Stimulated activated CD8-positive, alpha-beta memory T cell treated with anti-CD3 and anti-CD28 coated beads, Interleukin-2, amount 100 ng/mL, for 48 hours (primary cell): ENCODE measurements at regions not wholly inside any gene's neighbourhood (a gene's known extent, or its start where the extent isn't known, plus 50 kb on each side); places are given as distances from the start of the nearest gene placed in this dataset.
"Not testable (repeated sequence)": the region's sequence is repeated elsewhere in the genome, so short reads cannot be mapped to it uniquely, and the experiment has no call there.

Source experiments
- DNase-seq, 2 donors: peaks; one replicate each; pipeline ENCODE4 v3.0.0-alpha.2; 2020; ENCODE audit warnings: low read depth in 2 of 2

- DNase-seq, result no peak
Measured at GRCh38 chr2:208929894-208930427, 493.9 kb upstream of the MAP2 start.

GRCh38 chr2:208935531-208935930 lies 488.3 kb upstream of the MAP2 start:
- DNase-seq, result no peak

- DNase-seq, result no peak
Measured at GRCh38 chr2:208937521-208937920, 486.3 kb upstream of the MAP2 start.

- no peak for DNase-seq
Measured at GRCh38 chr2:208939852-208940251, 484.0 kb upstream of the MAP2 start.

GRCh38 chr2:208945719-208946256 lies 478.1 kb upstream of the MAP2 start:
- DNase-seq, result no peak

GRCh38 chr2:208948073-208948472 lies 475.8 kb upstream of the MAP2 start:
- DNase-seq, result no peak

GRCh38 chr2:208970070-208970469 lies 453.8 kb upstream of the MAP2 start:
- no peak for DNase-seq

- DNase-seq, result no peak
Measured at GRCh38 chr2:208977582-208977981, 446.3 kb upstream of the MAP2 start.

GRCh38 chr2:208978946-208979345 lies 444.9 kb upstream of the MAP2 start:
- no peak for DNase-seq

GRCh38 chr2:208980321-208980720 lies 443.5 kb upstream of the MAP2 start:
- no peak for DNase-seq

- DNase-seq, result no peak
Measured at GRCh38 chr2:208982831-208983230, 441.0 kb upstream of the MAP2 start.

GRCh38 chr2:208983486-208983885 lies 440.4 kb upstream of the MAP2 start:
- no peak for DNase-seq

GRCh38 chr2:208984376-208985090 lies 439.3 kb upstream of the MAP2 start:
- no peak for DNase-seq

- no peak for DNase-seq
Measured at GRCh38 chr2:208985644-208986043, 438.2 kb upstream of the MAP2 start.

- no peak for DNase-seq
Measured at GRCh38 chr2:208990716-208991115, 433.1 kb upstream of the MAP2 start.

- DNase-seq, result no peak
Measured at GRCh38 chr2:208999911-209000310, 423.9 kb upstream of the MAP2 start.

- no peak for DNase-seq
Measured at GRCh38 chr2:209002054-209002453, 421.8 kb upstream of the MAP2 start.

- no peak for DNase-seq
Measured at GRCh38 chr2:209005371-209005770, 418.5 kb upstream of the MAP2 start.

GRCh38 chr2:209008636-209009287 lies 415.1 kb upstream of the MAP2 start:
- no peak for DNase-seq

GRCh38 chr2:209018633-209019032 lies 405.2 kb upstream of the MAP2 start:
- DNase-seq, result not testable (repeated sequence)

GRCh38 chr2:209029249-209029648 lies 394.6 kb upstream of the MAP2 start:
- no peak for DNase-seq

- no peak for DNase-seq
Measured at GRCh38 chr2:209044307-209044706, 379.5 kb upstream of the MAP2 start.

- DNase-seq, result no peak
Measured at GRCh38 chr2:209046163-209046562, 377.7 kb upstream of the MAP2 start.
